ENCODE measurements at regions not wholly inside any gene's neighbourhood (a gene's known extent, or its start where the extent isn't known, plus 50 kb on each side); places are given as distances from the start of the nearest gene placed in this dataset.

GRCh38 chr22:26732284-26732683, 74.9 kb downstream of the MIAT start:
- H3K36me3 ChIP-seq (ENCODE audit: control insufficient read depth in 2 of 2, extremely low read depth in 1 of 2, insufficient read depth in 2 of 2, low read length in 2 of 2), result peaks cover 0 to 3% of the 10 kb centered on the region in 2 experiments
- H3K4me2 ChIP-seq (ENCODE audit: control insufficient read depth, extremely low read depth, insufficient read depth, low read depth, low read length), result no peak overlapping the region
- H3K9ac ChIP-seq (ENCODE audit: control insufficient read depth, extremely low read depth, insufficient read depth, low read length), result no peak overlapping the region
- no peaks in the 10 kb centered on the region for H3K4me1 ChIP-seq (ENCODE audit: control insufficient read depth, extremely low read depth, insufficient read depth, low read length)
- FAIRE-seq (no peak), DNase-seq (ENCODE audit: low read depth, low spot score) (no peak)
- no peaks in the 10 kb centered on the region for H3K9me3 ChIP-seq (ENCODE audit: control insufficient read depth, low read depth, low read length)
- H3K9me1 ChIP-seq (ENCODE audit: control insufficient read depth, extremely low read depth, insufficient read depth, low read length), result no peaks in the 10 kb centered on the region
- no peak overlapping the region for H3K27ac ChIP-seq (ENCODE audit: control insufficient read depth, insufficient read depth, low read length)
- no peaks in the 10 kb centered on the region for H3K27me3 ChIP-seq (ENCODE audit: control insufficient read depth, extremely low read depth, insufficient read depth, low read length)
- dilution Hi-C loops (cut with MboI; ENCODE audit: extremely low pct_ligation_motif_present, low sequenced_read_pairs), result no loop called here
- no peak overlapping the region for H3K4me3 ChIP-seq (ENCODE audit: control insufficient read depth in 2 of 3, extremely low read depth in 1 of 3, insufficient read depth in 2 of 3, low read depth in 1 of 3, low read length in 3 of 3)
- TF ChIP-seq CTCF (optimal IDR thresholded peaks at IDR 0.05 in 1 of 3, IDR thresholded peaks at IDR 0.05 in 1 of 3, conservative IDR thresholded peaks at IDR 0.05 in 1 of 3; ENCODE audit: extremely low read depth in 1 of 3, insufficient read depth in 2 of 3, low read length in 3 of 3) (no peak), EZH2 (IDR thresholded peaks at IDR 0.05; ENCODE audit: low read length) (no peak)
- no peaks in the 10 kb centered on the region for H4K20me1 ChIP-seq (ENCODE audit: control insufficient read depth, extremely low read depth, insufficient read depth, low read length)
- no peaks in the 10 kb centered on the region for H3K79me2 ChIP-seq (ENCODE audit: control insufficient read depth, insufficient read depth, low read length)
- no peak overlapping the region for H2AFZ ChIP-seq (ENCODE audit: control insufficient read depth, low read length)

GRCh38 chr22:26734339-26735018, 77.1 kb downstream of the MIAT start:
- no peak for FAIRE-seq
- Histone ChIP-seq H3K4me1 (ENCODE audit: control insufficient read depth, extremely low read depth, insufficient read depth, low read length) (no peaks in the 10 kb centered on the region), H3K9me1 (ENCODE audit: control insufficient read depth, extremely low read depth, insufficient read depth, low read length) (no peaks in the 10 kb centered on the region), H3K27ac (ENCODE audit: control insufficient read depth, insufficient read depth, low read length) (no peak overlapping the region), H3K4me3 (ENCODE audit: control insufficient read depth in 2 of 3, extremely low read depth in 1 of 3, insufficient read depth in 2 of 3, low read depth in 1 of 3, low read length in 3 of 3) (no peak overlapping the region), H2AFZ (ENCODE audit: control insufficient read depth, low read length) (no peak overlapping the region), H3K79me2 (ENCODE audit: control insufficient read depth, insufficient read depth, low read length) (no peaks in the 10 kb centered on the region), H3K27me3 (ENCODE audit: control insufficient read depth, extremely low read depth, insufficient read depth, low read length) (no peaks in the 10 kb centered on the region), H3K9ac (ENCODE audit: control insufficient read depth, extremely low read depth, insufficient read depth, low read length) (no peak overlapping the region), H3K36me3 (ENCODE audit: control insufficient read depth in 2 of 2, extremely low read depth in 1 of 2, insufficient read depth in 2 of 2, low read length in 2 of 2) (peaks cover 2 to 3% of the 10 kb centered on the region in 2 experiments), H3K9me3 (ENCODE audit: control insufficient read depth, low read depth, low read length) (no peaks in the 10 kb centered on the region), H4K20me1 (ENCODE audit: control insufficient read depth, extremely low read depth, insufficient read depth, low read length) (no peaks in the 10 kb centered on the region), H3K4me2 (ENCODE audit: control insufficient read depth, extremely low read depth, insufficient read depth, low read depth, low read length) (no peak overlapping the region)
- dilution Hi-C loops (cut with MboI; ENCODE audit: extremely low pct_ligation_motif_present, low sequenced_read_pairs), result no loop called here
- TF ChIP-seq CTCF (optimal IDR thresholded peaks at IDR 0.05 in 1 of 3, IDR thresholded peaks at IDR 0.05 in 1 of 3, conservative IDR thresholded peaks at IDR 0.05 in 1 of 3; ENCODE audit: extremely low read depth in 1 of 3, insufficient read depth in 2 of 3, low read length in 3 of 3), result no peak
- no peak for TF ChIP-seq EZH2 (IDR thresholded peaks at IDR 0.05; ENCODE audit: low read length)
- DNase-seq (ENCODE audit: low read depth, low spot score), result no peak

Measured in keratinocyte (primary cell).